ENCODE measurements at regions not wholly inside any gene's neighbourhood (a gene's known extent, or its start where the extent isn't known, plus 50 kb on each side); places are given as distances from the start of the nearest gene placed in this dataset.

DNA sequence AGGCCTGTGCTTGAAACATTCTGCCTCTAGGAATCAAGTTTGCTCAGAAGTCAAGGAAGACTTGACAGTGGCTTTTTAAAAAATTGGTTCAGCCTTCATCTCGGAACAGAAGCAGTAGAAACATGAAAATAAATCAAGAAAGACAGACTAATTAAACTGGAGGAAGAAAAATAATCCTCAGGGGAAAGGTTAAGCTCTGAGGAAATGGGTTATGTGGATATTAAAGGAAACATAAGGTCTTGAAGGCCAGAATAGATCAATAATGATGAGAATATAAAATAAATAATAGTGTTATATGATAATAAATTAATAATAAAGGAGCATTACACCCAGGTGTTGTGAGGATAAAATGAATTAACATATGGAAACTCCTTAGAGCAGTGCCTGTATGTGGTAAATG, 121.7 kb downstream of the GPR63 start:
- Histone ChIP-seq H3K36me3 (ENCODE audit: insufficient read depth, low read length, poor library complexity, severe bottlenecking) (no peaks in the 10 kb centered on the region), H3K9me3 (ENCODE audit: low read depth, low read length, poor library complexity, severe bottlenecking) (no peaks in the 10 kb centered on the region), H3K4me3 (ENCODE audit: low read depth, low read length, poor library complexity, severe bottlenecking) (no peak overlapping the region), H3K27me3 (replicated peaks; ENCODE audit: insufficient read depth, low read depth, low read length, poor library complexity) (no peaks in the 10 kb centered on the region), H3K27ac (ENCODE audit: low read depth, low read length, poor library complexity, severe bottlenecking) (no peak overlapping the region), H3K4me1 (ENCODE audit: insufficient read depth, low read length, poor library complexity, severe bottlenecking) (no peaks in the 10 kb centered on the region)
- CTCF ChIA-PET: no interaction called here
- intact Hi-C loops (cut with micrococcal nuclease; ENCODE audit: unreplicated experiment): no loop called here
- DNase-seq (ENCODE audit: low spot score): no peak
- TF ChIP-seq, protein P1, sequence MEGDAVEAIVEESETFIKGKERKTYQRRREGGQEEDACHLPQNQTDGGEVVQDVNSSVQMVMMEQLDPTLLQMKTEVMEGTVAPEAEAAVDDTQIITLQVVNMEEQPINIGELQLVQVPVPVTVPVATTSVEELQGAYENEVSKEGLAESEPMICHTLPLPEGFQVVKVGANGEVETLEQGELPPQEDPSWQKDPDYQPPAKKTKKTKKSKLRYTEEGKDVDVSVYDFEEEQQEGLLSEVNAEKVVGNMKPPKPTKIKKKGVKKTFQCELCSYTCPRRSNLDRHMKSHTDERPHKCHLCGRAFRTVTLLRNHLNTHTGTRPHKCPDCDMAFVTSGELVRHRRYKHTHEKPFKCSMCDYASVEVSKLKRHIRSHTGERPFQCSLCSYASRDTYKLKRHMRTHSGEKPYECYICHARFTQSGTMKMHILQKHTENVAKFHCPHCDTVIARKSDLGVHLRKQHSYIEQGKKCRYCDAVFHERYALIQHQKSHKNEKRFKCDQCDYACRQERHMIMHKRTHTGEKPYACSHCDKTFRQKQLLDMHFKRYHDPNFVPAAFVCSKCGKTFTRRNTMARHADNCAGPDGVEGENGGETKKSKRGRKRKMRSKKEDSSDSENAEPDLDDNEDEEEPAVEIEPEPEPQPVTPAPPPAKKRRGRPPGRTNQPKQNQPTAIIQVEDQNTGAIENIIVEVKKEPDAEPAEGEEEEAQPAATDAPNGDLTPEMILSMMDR (conservative IDR thresholded peaks at IDR 0.05; ENCODE audit: low read depth, low read length): no peak
- no peak for TF ChIP-seq EZH2 (IDR thresholded peaks at IDR 0.05; ENCODE audit: borderline replicate concordance, low read depth, low read length, poor library complexity, severe bottlenecking)
- POLR2A ChIA-PET (ENCODE audit: low non-redundant PET): no interaction called here
- no TSS peak for BruUV-seq (replicated peaks)

DNA sequence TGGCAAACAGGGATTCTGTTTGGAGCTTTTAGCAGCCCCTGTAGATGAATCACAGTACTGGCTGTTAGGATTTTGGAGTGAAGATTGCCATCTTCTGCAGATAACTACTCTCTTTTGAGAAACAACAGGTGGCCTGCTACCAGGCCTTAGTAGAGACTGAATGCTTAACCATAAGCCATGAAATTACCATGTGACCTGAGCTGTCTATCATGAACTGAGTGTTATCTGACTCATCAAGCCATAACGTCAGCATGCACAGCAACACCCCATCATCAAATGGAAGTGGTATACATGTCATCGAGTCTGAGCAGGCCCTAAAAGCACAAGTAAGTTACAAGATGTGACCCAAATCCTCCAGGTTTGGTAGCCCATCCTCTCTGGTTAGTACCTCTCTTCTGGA, 132.6 kb downstream of the GPR63 start:
- no TSS peak for BruUV-seq (replicated peaks)
- Histone ChIP-seq H3K27me3 (replicated peaks; ENCODE audit: insufficient read depth, low read depth, low read length, poor library complexity) (no peaks in the 10 kb centered on the region), H3K4me3 (ENCODE audit: low read depth, low read length, poor library complexity, severe bottlenecking) (no peak overlapping the region), H3K4me1 (ENCODE audit: insufficient read depth, low read length, poor library complexity, severe bottlenecking) (peaks cover 22% of the 10 kb centered on the region), H3K9me3 (ENCODE audit: low read depth, low read length, poor library complexity, severe bottlenecking) (no peaks in the 10 kb centered on the region), H3K27ac (ENCODE audit: low read depth, low read length, poor library complexity, severe bottlenecking) (no peak overlapping the region), H3K36me3 (ENCODE audit: insufficient read depth, low read length, poor library complexity, severe bottlenecking) (no peaks in the 10 kb centered on the region)
- peak; percentile 31 for DNase-seq (ENCODE audit: low spot score)
- ChIA-PET CTCF (no interaction called here), POLR2A (ENCODE audit: low non-redundant PET) (interaction anchor here (0.6 kb wide), 1 partner anchor 404 kb away, joined by 7 read pairs; no protein-coding TSS in a partner anchor)
- no peak for TF ChIP-seq EZH2 (IDR thresholded peaks at IDR 0.05; ENCODE audit: borderline replicate concordance, low read depth, low read length, poor library complexity, severe bottlenecking)
- TF ChIP-seq, protein P1 (conservative IDR thresholded peaks at IDR 0.05; ENCODE audit: low read depth, low read length): no peak
- intact Hi-C loops (cut with micrococcal nuclease; ENCODE audit: unreplicated experiment): no loop called here

DNA sequence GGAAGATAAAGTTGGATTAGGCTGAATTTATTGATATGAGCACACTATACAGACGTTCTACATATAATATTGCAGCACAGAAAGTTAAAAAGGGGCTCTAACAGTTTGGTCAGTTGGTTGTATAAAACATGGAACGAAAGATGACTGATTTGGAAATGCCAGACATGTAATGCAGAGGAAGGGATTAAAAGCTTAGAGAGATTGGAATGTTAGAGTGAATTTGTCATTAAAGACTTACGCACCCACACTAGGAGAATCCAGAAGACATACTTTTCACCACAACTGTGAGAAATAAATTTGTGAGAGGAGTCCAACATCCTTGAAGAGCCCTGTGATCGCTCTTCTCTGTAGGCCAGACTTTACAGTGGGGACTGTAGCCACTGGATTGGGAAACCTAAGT, 134.7 kb downstream of the GPR63 start:
- BruUV-seq (replicated peaks): no TSS peak
- H3K36me3 ChIP-seq (ENCODE audit: insufficient read depth, low read length, poor library complexity, severe bottlenecking): no peaks in the 10 kb centered on the region
- no peak overlapping the region for H3K4me3 ChIP-seq (ENCODE audit: low read depth, low read length, poor library complexity, severe bottlenecking)
- CTCF ChIA-PET: no interaction called here
- TF ChIP-seq, protein P1 (conservative IDR thresholded peaks at IDR 0.05; ENCODE audit: low read depth, low read length): no peak
- no peak for TF ChIP-seq EZH2 (IDR thresholded peaks at IDR 0.05; ENCODE audit: borderline replicate concordance, low read depth, low read length, poor library complexity, severe bottlenecking)
- DNase-seq (ENCODE audit: low spot score): peak; percentile 81
- intact Hi-C loops (cut with micrococcal nuclease; ENCODE audit: unreplicated experiment): no loop called here
- peak overlapping the region; percentile 88 for H3K27ac ChIP-seq (ENCODE audit: low read depth, low read length, poor library complexity, severe bottlenecking)
- POLR2A ChIA-PET (ENCODE audit: low non-redundant PET): no interaction called here
- peaks cover 22% of the 10 kb centered on the region for H3K4me1 ChIP-seq (ENCODE audit: insufficient read depth, low read length, poor library complexity, severe bottlenecking)
- H3K27me3 ChIP-seq (replicated peaks; ENCODE audit: insufficient read depth, low read depth, low read length, poor library complexity): no peaks in the 10 kb centered on the region
- H3K9me3 ChIP-seq (ENCODE audit: low read depth, low read length, poor library complexity, severe bottlenecking): no peaks in the 10 kb centered on the region
